GM12873 (cell line): ENCODE measurements at regions not wholly inside any gene's neighbourhood (a gene's known extent, or its start where the extent isn't known, plus 50 kb on each side); places are given as distances from the start of the nearest gene placed in this dataset.

Experiments used
- CTCF ChIP-seq: IDR thresholded peaks from 2 replicates; pipeline ENCODE4 v1.5.1; 2012; ENCODE audit warnings: low read depth, mild to moderate bottlenecking, moderate library complexity, low read length, control low read depth; ENCODE audit not compliant: insufficient read depth; ENCODE audit errors: missing control alignments

- TF ChIP-seq CTCF: no peak
These were observed 94.1 kb upstream of the LIFR start for GRCh38 chr5:38650540-38650939.

GRCh38 chr5:38650946-38651345, 94.5 kb upstream of the LIFR start:
- no peak for TF ChIP-seq CTCF

GRCh38 chr5:38651806-38652205, 95.4 kb upstream of the LIFR start:
- no peak for TF ChIP-seq CTCF

- TF ChIP-seq CTCF: no peak
These were observed 96.9 kb upstream of the LIFR start for GRCh38 chr5:38653389-38653788.

GRCh38 chr5:38655691-38656090, 99.2 kb upstream of the LIFR start:
- TF ChIP-seq CTCF: no peak

GRCh38 chr5:38656568-38656967, 100.1 kb upstream of the LIFR start:
- no peak for TF ChIP-seq CTCF

- no peak for TF ChIP-seq CTCF
These were observed 100.6 kb upstream of the LIFR start for GRCh38 chr5:38657020-38657419.
